B cell (primary cell): ENCODE measurements at regions not wholly inside any gene's neighbourhood (a gene's known extent, or its start where the extent isn't known, plus 50 kb on each side); places are given as distances from the start of the nearest gene placed in this dataset.
"Not testable (repeated sequence)": the region's sequence is repeated elsewhere in the genome, so short reads cannot be mapped to it uniquely, and the experiment has no call there.

Experiments used
- ATAC-seq: fragments of 200-7000 bp; cut with Tn5 transposase; one replicate; pipeline ENCODE4 v1.10.0; 2021; ENCODE audit warnings: low read depth, mild to moderate bottlenecking, moderate number of reproducible peaks, moderate library complexity
- CTCF ChIA-PET: fragments of 350-600 bp; sonication (Branson Sonifier 250); formaldehyde crosslinking; loops from one replicate; lab custom pipeline; 2021; ENCODE audit warnings: antibody characterized with exemption, inconsistent platforms; lab: Charles Lee
- POLR2A ChIA-PET: fragments of 350-600 bp; sonication (Branson Sonifier 250); formaldehyde crosslinking; loops from one replicate; lab custom pipeline; 2021; ENCODE audit warnings: antibody characterized with exemption; lab: Charles Lee
- DNase-seq: peaks from one replicate; pipeline ENCODE4 v3.0.0; 2013
- H2AFZ ChIP-seq: 2 replicates; pipeline ENCODE4 v1.6.1; 2012; ENCODE audit warnings: mild to moderate bottlenecking, low read depth, low read length; ENCODE audit not compliant: insufficient read depth, poor library complexity, severe bottlenecking
- H3K27ac ChIP-seq, 2 donors: 1 replicate in 1 of 2; 2 replicates in 1 of 2; pipeline ENCODE4 v1.5.1; 2012 to 2013; ENCODE audit warnings: low read length in 2 of 2, mild to moderate bottlenecking in 2 of 2, moderate library complexity in 1 of 2
- H3K27me3 ChIP-seq, 4 experiments: fragments of 200-600 bp in 1 of 4; sonication (generic) in 1 of 4; replicated peaks in 1 of 4; 1 replicate in 2 of 4; 2 replicates in 2 of 4; pipeline versions ENCODE4 v1.6.1 to v1.7.0; 2013 to 2016; ENCODE audit warnings: low read length in 3 of 4, mild to moderate bottlenecking in 2 of 4, mixed read lengths in 1 of 4, moderate library complexity in 1 of 4; ENCODE audit not compliant: insufficient read depth in 4 of 4, control insufficient read depth in 3 of 4; ENCODE audit errors: control extremely low read depth in 1 of 4
- H3K36me3 ChIP-seq, 2 experiments: replicated peaks in 1 of 2; 1 replicate in 1 of 2; 2 replicates in 1 of 2; pipeline versions ENCODE4 v1.6.1 to v1.7.1; 2013; ENCODE audit warnings: low read length in 1 of 2; ENCODE audit not compliant: insufficient read depth in 2 of 2, control insufficient read depth in 1 of 2; ENCODE audit errors: control extremely low read depth in 1 of 2, extremely low read depth in 1 of 2
- H3K4me1 ChIP-seq, 2 donors: fragments of 200-600 bp in 1 of 2; sonication (generic) in 1 of 2; 1 replicate in 1 of 2; 2 replicates in 1 of 2; pipeline versions ENCODE4 v1.5.1 to v1.6.1; 2013 to 2017; ENCODE audit warnings: low read length in 2 of 2; ENCODE audit not compliant: control insufficient read depth in 2 of 2, insufficient read depth in 2 of 2
- H3K4me2 ChIP-seq: replicated peaks from 2 replicates; pipeline ENCODE3; 2012; ENCODE audit warnings: mild to moderate bottlenecking, low read depth, low read length; ENCODE audit not compliant: poor library complexity, severe bottlenecking
- H3K4me3 ChIP-seq, 5 experiments: fragments of 200-600 bp in 1 of 5; sonication (generic) in 1 of 5; 1 replicate in 3 of 5; 2 replicates in 2 of 5; pipeline versions ENCODE4 v1.5.1 to v1.7.0; 2011 to 2016; ENCODE audit warnings: low read length in 4 of 5, mild to moderate bottlenecking in 4 of 5, low read depth in 2 of 5, control low read depth in 1 of 5, moderate library complexity in 1 of 5; ENCODE audit not compliant: insufficient read depth in 1 of 5; ENCODE audit errors: control extremely low read depth in 1 of 5, extremely low read depth in 1 of 5
- H3K79me2 ChIP-seq: fragments of 200-600 bp; sonication (generic); one replicate; pipeline ENCODE4 v1.6.0; 2016; ENCODE audit warnings: low read length; ENCODE audit not compliant: control insufficient read depth, insufficient read depth
- H3K9ac ChIP-seq: fragments of 200-600 bp; sonication (generic); 2 replicates; pipeline ENCODE4 v1.6.1; 2017; ENCODE audit warnings: mild to moderate bottlenecking, low read length, moderate library complexity
- H3K9me3 ChIP-seq, 3 donors: one replicate each; pipeline versions ENCODE4 v1.6.1 to v1.7.1; 2013; ENCODE audit warnings: low read length in 2 of 3; ENCODE audit not compliant: control insufficient read depth in 2 of 3, insufficient read depth in 1 of 3; ENCODE audit errors: control extremely low read depth in 1 of 3
- H4K20me1 ChIP-seq: 2 replicates; pipeline ENCODE4 v1.6.0; 2012; ENCODE audit warnings: mild to moderate bottlenecking, low read length; ENCODE audit not compliant: insufficient read depth, control insufficient read depth, poor library complexity, severe bottlenecking
- H3K27ac Mint-ChIP-seq: one replicate; pipeline ENCODE4 v1.8.0; 2021; ENCODE audit warnings: mixed read lengths
- H3K27me3 Mint-ChIP-seq: one replicate; pipeline ENCODE4 v1.8.0; 2021; ENCODE audit warnings: mixed read lengths
- H3K4me1 Mint-ChIP-seq: one replicate; pipeline ENCODE4 v1.8.0; 2021; ENCODE audit warnings: mixed read lengths
- H3K4me3 Mint-ChIP-seq: one replicate; pipeline ENCODE4 v1.8.0; 2021; ENCODE audit warnings: mixed read lengths
- H3K9me3 Mint-ChIP-seq: one replicate; pipeline ENCODE4 v1.8.0; 2022; ENCODE audit warnings: mixed read lengths; ENCODE audit not compliant: insufficient read depth
- WGBS: methylation state at CpG from one replicate; pipeline ENCODE4 v1.1.5; 2013; ENCODE audit warnings: missing lambda C conversion rate; ENCODE audit not compliant: insufficient coverage; 5-methylcytosine and 5-hydroxymethylcytosine counted together
- intact Hi-C: fragments of 100-400 bp; cut with micrococcal nuclease; formaldehyde crosslinking; loops from one replicate; pipeline ENCODE4 v1.10.0; 2022

DNA sequence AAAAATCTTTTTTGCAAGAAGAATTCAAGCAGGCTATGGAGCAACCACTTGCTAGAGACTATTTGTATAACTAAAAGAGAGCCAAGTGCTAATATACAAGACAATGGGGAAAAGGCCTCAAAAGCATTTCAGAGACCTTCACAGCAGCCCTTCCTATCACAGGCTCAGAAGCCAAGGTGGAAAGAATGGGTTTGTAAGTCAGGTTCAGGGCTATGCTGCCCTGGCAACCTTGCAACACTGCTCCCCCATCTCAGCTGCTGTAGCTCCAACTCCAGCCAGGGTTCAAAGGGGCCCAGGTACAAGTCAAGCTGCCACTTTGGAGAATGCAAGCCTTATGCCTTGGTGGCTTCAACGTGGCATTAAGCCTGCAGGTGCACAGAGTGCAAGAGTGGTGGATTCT, 253.7 kb upstream of the C1QTNF3 start:
- H3K4me3 Mint-ChIP-seq, H3K9ac ChIP-seq, H3K27ac Mint-ChIP-seq, H3K79me2 ChIP-seq, H3K27me3 ChIP-seq, intact Hi-C loops, CTCF ChIA-PET, POLR2A ChIA-PET, DNase-seq, H2AFZ ChIP-seq, H3K9me3 Mint-ChIP-seq, H3K27me3 Mint-ChIP-seq, H3K4me1 ChIP-seq, H3K36me3 ChIP-seq, H3K4me3 ChIP-seq, ATAC-seq, H3K4me2 ChIP-seq, H3K9me3 ChIP-seq, H4K20me1 ChIP-seq, H3K27ac ChIP-seq, H3K4me1 Mint-ChIP-seq: not testable (repeated sequence)
- no CpG with 5 or more reads among the region's 1 CpG for WGBS

DNA sequence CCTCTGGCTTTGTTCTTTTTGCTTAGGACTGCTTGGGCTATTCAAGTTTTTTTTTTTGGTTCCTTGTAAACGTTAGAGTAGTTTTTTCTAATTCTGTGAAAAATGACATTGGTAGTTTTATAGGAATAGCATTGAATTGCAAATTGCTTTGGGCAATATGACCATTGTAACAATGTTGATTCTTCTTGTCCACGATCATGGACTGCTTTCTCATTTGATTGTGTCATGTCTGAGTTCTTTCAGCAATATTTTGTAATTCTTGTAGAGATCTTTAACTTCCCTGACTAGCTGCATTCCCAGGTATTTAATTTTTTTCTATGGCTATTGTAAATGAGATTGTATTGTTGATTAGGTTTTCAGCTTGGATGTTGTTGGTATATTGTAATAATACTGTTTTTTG, 286.2 kb upstream of the C1QTNF3 start:
- H4K20me1 ChIP-seq, CTCF ChIA-PET, H3K36me3 ChIP-seq, ATAC-seq, H3K9me3 ChIP-seq, H3K4me1 ChIP-seq, H3K9ac ChIP-seq, H3K79me2 ChIP-seq, H3K4me1 Mint-ChIP-seq, H3K9me3 Mint-ChIP-seq, DNase-seq, H3K4me2 ChIP-seq, H2AFZ ChIP-seq, H3K27ac Mint-ChIP-seq, intact Hi-C loops, H3K27me3 ChIP-seq, H3K4me3 Mint-ChIP-seq, H3K4me3 ChIP-seq, POLR2A ChIA-PET, H3K27ac ChIP-seq, H3K27me3 Mint-ChIP-seq: not testable (repeated sequence)
- WGBS: 73% methylated on average over 1 of the region's 2 CpGs

DNA sequence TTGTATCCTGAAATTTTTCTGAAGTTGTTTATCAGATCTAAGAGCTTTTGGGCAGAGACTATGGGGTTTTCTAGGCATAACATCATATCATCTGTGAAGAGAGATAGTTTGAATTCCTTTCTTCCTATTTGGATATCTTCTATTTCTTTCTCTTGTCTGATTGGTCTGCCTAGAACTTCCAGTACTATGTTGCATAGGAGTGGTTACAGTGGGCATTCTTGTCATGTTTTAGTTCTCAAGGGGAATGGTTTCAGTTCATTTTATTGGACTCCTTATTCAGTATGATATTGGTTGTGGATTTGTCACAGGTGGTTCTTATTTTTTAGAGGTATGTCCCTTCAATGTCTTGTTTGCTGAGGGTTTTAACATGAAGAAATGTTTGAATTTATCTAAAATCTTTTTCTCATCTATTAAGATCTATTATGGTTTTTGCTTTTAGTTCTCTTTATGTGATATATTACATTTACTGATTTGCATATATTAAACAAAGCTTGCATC, 286.6 kb upstream of the C1QTNF3 start:
- ATAC-seq, H3K4me3 ChIP-seq, intact Hi-C loops, H3K9me3 ChIP-seq, H3K36me3 ChIP-seq, H3K4me2 ChIP-seq, H3K27me3 ChIP-seq, H4K20me1 ChIP-seq, H3K4me3 Mint-ChIP-seq, H3K9me3 Mint-ChIP-seq, H3K79me2 ChIP-seq, POLR2A ChIA-PET, H3K9ac ChIP-seq, H2AFZ ChIP-seq, H3K4me1 ChIP-seq, DNase-seq, CTCF ChIA-PET, H3K4me1 Mint-ChIP-seq, H3K27ac ChIP-seq, H3K27me3 Mint-ChIP-seq, H3K27ac Mint-ChIP-seq: not testable (repeated sequence)

DNA sequence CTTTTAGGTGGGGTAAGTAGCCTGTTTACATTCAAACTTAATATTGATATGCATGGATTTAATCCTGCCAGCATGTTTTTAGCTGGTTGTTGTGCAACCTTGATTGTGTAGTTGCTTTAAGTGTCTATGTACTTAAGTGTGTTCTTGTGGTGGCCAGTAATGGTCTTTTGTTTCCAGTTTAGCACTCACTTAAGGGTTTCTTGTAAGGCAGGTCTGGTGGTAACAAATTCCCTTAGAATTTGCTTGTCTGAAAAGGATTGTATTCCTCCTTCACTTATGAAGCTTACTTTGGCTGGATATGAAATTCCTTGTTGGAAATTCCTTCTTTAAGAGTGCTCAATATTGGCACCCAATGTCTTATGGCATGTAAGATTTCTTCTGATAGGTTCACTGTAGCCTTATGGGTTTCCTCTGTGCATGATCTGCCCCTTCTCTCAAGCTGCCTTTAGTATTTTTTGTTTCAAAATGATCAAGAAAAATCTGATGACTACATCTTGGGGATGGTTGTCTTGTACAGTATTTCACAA, 289.0 kb upstream of the C1QTNF3 start:
- H3K27me3 ChIP-seq, H2AFZ ChIP-seq, H3K4me2 ChIP-seq, H3K79me2 ChIP-seq, H3K9me3 ChIP-seq, H4K20me1 ChIP-seq, H3K9me3 Mint-ChIP-seq, H3K36me3 ChIP-seq, H3K4me3 ChIP-seq, H3K4me1 ChIP-seq, intact Hi-C loops, POLR2A ChIA-PET, H3K9ac ChIP-seq, DNase-seq, H3K27ac Mint-ChIP-seq, CTCF ChIA-PET, ATAC-seq, H3K4me1 Mint-ChIP-seq, H3K27me3 Mint-ChIP-seq, H3K4me3 Mint-ChIP-seq, H3K27ac ChIP-seq: not testable (repeated sequence)
